Astrocyte (in vitro differentiated cells and primary cell): ENCODE measurements at regions not wholly inside any gene's neighbourhood (a gene's known extent, or its start where the extent isn't known, plus 50 kb on each side); places are given as distances from the start of the nearest gene placed in this dataset.

ENCODE experiments used
- CTCF ChIP-seq: IDR thresholded peaks from 2 replicates; pipeline ENCODE4 v1.5.1; 2011; ENCODE audit warnings: low read depth, mild to moderate bottlenecking, inconsistent platforms, low read length, moderate library complexity; ENCODE audit not compliant: insufficient read depth
- EZH2 ChIP-seq: IDR thresholded peaks from 2 replicates; pipeline ENCODE4 v1.6.1; 2012; ENCODE audit warnings: mild to moderate bottlenecking, low read length, inconsistent platforms; ENCODE audit not compliant: insufficient read depth

GRCh38 chr4:145301386-145302080 lies 121.1 kb upstream of the OTUD4 start:
- TF ChIP-seq CTCF = no peak
- TF ChIP-seq EZH2 = no peak
